ENCODE measurements at regions not wholly inside any gene's neighbourhood (a gene's known extent, or its start where the extent isn't known, plus 50 kb on each side); places are given as distances from the start of the nearest gene placed in this dataset.

DNA sequence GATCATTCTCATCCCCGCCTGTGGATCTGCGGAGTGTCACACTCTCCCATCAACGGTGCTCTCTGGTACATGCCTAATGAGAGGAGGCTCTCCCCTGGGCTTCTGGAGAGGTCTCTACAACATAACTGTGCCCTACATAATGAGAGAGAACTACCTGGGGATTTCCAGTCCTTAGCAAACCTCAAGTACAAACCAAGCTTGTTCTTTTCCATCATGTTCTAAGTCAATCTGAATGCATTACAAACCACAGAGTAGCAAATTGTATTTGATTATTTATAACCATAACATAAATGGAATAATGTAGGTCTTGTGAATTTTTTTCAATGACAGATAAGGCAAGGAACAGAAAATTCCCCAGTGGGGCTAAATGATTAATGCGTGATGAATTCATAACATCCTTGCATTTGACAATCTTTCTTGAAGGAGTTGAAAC is 412.4 kb upstream of the NRP1 start:
- DNase-seq (ENCODE audit: low read depth in 2 of 2), result no peak

GRCh38 chr10:33746186-33746585 is 411.7 kb upstream of the NRP1 start:
- DNase-seq (ENCODE audit: low read depth in 2 of 2), result no peak

- DNase-seq (ENCODE audit: low read depth in 2 of 2), result no peak
These were observed 409.0 kb upstream of the NRP1 start for GRCh38 chr10:33743429-33743857.

- no peak for DNase-seq (ENCODE audit: low read depth in 2 of 2)
These were observed 404.6 kb upstream of the NRP1 start for GRCh38 chr10:33739031-33739430.

- no peak for DNase-seq (ENCODE audit: low read depth in 2 of 2)
These were observed 401.0 kb upstream of the NRP1 start for GRCh38 chr10:33735464-33735923.

- DNase-seq (ENCODE audit: low read depth in 2 of 2), result no peak
These were observed 400.1 kb upstream of the NRP1 start for GRCh38 chr10:33734393-33735155.

GRCh38 chr10:33733058-33733457 is 398.6 kb upstream of the NRP1 start:
- DNase-seq (ENCODE audit: low read depth in 2 of 2), result no peak

GRCh38 chr10:33732161-33732680 is 397.8 kb upstream of the NRP1 start:
- no peak for DNase-seq (ENCODE audit: low read depth in 2 of 2)

DNA sequence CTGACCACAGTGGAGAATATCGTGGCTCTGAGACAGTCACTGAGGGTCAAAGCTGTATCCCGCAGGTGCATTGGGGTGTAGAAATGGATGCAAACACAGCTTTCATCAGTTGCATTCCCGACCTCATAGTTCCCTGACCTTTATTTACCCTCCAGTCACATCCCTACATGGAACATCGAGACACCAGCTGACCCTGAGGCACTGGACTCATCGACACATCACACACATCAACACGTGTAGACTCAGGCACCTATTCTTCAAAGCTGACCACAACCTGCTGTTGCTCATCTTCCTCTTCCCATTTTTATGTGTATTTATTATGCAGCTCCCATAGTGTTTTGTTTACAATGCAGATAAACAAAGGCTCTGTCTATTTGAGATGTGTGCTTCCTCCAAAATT is 396.9 kb upstream of the NRP1 start:
- DNase-seq (ENCODE audit: low read depth in 2 of 2), result no peak

GRCh38 chr10:33725430-33725829 is 391.0 kb upstream of the NRP1 start:
- DNase-seq (ENCODE audit: low read depth in 2 of 2), result no peak

- no peak for DNase-seq (ENCODE audit: low read depth in 2 of 2)
These were observed 388.7 kb upstream of the NRP1 start for GRCh38 chr10:33723181-33723580.

GRCh38 chr10:33722067-33722466 is 387.6 kb upstream of the NRP1 start:
- peak in 1 of 2 donors; percentile 9 for DNase-seq (ENCODE audit: low read depth in 2 of 2)

- DNase-seq (ENCODE audit: low read depth in 2 of 2), result no peak
These were observed 387.0 kb upstream of the NRP1 start for GRCh38 chr10:33721509-33721908.

DNA sequence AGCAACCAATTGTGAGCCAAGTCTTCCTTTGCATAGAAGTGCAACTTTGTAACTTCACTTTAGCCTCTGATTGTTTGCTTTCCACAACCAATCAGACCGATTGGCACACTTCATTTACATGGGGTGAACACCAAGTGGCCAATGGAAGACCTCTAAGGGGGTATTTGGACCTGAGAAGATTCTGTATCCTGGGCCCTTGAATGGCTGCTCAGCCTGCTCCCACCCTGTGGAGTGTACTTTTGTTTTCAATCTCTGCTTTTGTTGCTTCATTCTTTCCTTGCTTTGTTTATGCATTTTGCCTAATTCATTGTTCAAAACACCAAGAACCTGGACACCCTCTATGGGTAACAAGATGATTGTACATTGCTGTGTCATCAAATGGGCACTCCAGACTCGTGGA is 385.7 kb upstream of the NRP1 start:
- no peak for DNase-seq (ENCODE audit: low read depth in 2 of 2)

- no peak for DNase-seq (ENCODE audit: low read depth in 2 of 2)
These were observed 384.7 kb upstream of the NRP1 start for GRCh38 chr10:33719005-33719703.

DNA sequence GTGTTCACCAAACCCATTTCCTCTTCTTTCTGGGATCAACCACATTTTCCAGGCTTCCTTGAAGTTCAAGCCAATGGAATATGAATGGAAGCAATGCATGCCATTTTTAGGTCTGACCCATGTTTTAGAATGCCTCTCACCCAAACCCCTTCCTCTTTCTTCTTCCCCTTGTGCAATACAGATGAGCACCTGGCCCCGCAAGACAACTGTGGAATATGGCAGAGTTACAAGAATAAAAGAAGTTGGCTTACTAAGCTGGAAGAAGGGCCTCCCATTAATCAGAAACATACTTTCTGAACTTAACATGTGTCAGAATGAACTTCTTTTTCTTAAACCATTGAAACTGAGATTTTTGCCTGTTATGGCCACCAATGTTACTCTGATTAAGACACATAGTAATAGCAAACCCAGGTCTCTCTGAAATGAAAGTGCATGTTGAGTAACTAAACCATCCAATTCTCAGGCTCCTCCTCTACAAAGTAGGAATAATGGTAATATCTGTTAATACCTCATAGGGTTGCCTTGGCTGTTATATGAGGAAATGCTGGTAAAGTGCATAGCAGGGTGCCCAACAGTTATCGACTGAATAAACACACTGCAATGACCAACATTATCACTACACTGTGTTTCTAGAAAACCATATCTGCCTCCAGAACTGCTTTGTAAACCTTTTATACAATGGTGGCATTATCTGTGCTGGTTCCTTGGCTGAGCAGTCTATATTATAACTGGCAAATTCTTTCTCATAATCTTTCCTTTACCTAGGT is 382.2 kb upstream of the NRP1 start:
- no peak for DNase-seq (ENCODE audit: low read depth in 2 of 2)

DNA sequence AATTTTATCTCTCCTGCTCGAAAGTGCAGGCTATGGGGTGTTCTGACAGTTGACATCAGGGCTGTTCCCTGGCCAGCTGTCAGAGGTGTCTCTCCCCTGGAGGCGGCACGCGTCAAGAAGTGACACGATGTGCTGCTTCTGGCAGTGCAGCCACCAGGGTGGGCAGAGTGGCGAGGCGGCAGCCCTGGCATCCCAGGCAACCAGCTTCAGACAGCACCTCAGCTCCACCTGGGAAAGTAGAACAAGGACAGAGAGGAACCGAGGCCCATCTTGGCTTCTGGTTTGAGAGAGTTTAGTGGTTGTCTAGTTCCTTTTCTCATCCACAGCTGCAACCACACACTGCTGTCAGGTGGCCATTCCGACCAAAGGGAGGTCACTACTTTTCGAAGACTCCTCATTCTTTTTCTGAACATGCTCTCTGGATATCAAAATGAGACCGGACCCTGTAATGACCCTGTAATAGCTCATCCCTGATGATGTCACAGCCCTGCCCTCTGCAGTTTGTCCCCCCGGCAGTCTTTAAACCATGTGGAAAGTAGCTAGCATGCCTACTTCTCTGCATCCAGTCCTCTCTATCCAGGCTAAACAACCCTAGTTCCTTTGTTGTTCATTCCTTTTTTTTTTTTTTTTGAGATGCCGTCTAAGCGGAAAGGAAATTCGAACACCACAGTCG is 381.0 kb upstream of the NRP1 start:
- DNase-seq (ENCODE audit: low read depth in 2 of 2), result no peak

- DNase-seq (ENCODE audit: low read depth in 2 of 2), result no peak
These were observed 378.4 kb upstream of the NRP1 start for GRCh38 chr10:33712825-33713224.

GRCh38 chr10:33710006-33710405 is 375.5 kb upstream of the NRP1 start:
- DNase-seq (ENCODE audit: low read depth in 2 of 2), result no peak

- no peak for DNase-seq (ENCODE audit: low read depth in 2 of 2)
These were observed 374.7 kb upstream of the NRP1 start for GRCh38 chr10:33709008-33709753.

DNA sequence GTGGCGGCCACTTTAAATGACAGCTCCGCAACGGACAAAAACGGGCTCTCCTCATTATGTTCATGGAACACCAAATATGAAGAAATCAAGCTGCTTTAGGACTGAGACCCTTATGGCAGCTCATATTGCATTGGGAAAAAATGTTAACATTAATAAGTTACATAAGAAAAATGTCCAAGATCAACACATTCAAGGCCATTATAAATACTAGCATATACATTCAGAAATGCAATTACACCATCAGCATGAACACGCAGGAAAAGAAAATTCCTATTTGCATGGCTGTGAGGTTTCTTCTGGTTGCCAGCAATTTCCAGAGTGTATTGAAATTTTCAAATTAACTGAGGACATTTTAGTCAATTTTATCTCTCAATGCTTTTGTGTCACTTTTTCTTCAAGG is 374.1 kb upstream of the NRP1 start:
- no peak for DNase-seq (ENCODE audit: low read depth in 2 of 2)
